ELR (cell line): ENCODE measurements at regions not wholly inside any gene's neighbourhood (a gene's known extent, or its start where the extent isn't known, plus 50 kb on each side); places are given as distances from the start of the nearest gene placed in this dataset.
"Not testable (repeated sequence)": the region's sequence is repeated elsewhere in the genome, so short reads cannot be mapped to it uniquely, and the experiment has no call there.

ENCODE experiments used
- DNase-seq: peaks from one replicate; pipeline ENCODE4 v3.0.0-alpha.2; 2015; ENCODE audit warnings: low read depth

- peak; percentile 68 for DNase-seq
Observed at GRCh38 chr18:2223849-2224248, 347.5 kb downstream of the METTL4 start.

- DNase-seq = no peak
Observed at GRCh38 chr18:2236232-2236631, 335.1 kb downstream of the METTL4 start.

GRCh38 chr18:2237706-2238105, 333.6 kb downstream of the METTL4 start:
- no peak for DNase-seq

GRCh38 chr18:2240311-2240705, 331.0 kb downstream of the METTL4 start:
- peak; percentile 8 for DNase-seq

DNA sequence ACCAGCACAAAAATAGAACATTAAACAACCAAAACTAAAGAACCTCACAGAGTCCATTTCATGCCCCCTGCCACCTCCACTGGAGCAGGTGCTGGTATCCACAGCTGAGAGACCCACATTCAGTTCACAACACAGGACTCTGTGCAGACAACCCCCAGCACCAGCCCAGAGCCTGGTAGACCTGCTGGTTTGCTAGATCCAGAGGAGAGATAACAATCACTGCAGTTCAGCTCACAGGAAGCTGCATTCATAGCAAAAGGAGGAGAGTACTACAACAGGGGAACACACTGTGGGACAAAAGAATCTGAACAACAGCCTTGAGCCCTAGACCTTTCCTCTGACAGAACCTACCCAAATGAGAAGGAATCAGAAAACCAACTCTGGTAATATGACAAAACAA, 326.7 kb downstream of the METTL4 start:
- DNase-seq = no peak

- not testable (repeated sequence) for DNase-seq
Observed at GRCh38 chr18:2247101-2247500, 324.2 kb downstream of the METTL4 start.

DNA sequence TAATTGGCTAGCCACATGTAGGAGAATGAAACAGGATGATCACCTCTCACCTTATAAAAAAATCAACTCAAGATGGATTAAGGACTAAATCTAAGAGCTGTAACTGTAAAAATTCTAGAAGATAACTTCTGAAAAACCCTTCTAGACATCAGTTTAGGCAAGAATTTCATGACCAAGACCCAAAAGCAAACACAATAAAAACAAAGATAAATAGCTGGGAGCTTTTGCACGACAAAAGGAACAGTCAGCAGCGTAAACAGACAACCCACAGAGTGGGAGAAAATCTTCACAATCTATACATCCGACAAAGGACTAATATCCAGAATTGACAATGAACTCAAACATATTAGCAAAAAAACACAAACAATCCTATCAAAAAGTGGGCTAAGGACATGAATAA, 316.3 kb downstream of the METTL4 start:
- no peak for DNase-seq

GRCh38 chr18:2256577-2256976, 314.7 kb downstream of the METTL4 start:
- no peak for DNase-seq

DNA sequence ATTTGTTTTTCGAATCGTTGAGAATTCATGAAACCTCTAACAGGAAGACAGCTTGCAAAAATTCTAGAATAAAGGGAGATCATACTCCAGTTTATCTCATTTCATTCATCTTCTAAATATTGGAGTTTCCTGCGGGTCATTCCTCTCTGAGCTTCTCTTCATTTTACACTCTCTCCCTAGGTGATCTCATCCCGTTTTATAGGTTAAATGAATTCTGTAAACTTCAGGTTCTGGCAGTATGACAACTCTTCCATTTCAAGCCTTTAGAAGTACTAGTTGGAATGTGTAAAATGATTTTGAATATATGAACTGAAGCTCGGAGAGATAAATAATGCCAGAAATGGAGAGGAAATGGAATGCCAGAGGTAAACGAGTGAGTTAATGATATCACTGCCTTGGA, 312.4 kb downstream of the METTL4 start:
- no peak for DNase-seq

- DNase-seq = no peak
Observed at GRCh38 chr18:2263303-2263890, 307.9 kb downstream of the METTL4 start.

DNA sequence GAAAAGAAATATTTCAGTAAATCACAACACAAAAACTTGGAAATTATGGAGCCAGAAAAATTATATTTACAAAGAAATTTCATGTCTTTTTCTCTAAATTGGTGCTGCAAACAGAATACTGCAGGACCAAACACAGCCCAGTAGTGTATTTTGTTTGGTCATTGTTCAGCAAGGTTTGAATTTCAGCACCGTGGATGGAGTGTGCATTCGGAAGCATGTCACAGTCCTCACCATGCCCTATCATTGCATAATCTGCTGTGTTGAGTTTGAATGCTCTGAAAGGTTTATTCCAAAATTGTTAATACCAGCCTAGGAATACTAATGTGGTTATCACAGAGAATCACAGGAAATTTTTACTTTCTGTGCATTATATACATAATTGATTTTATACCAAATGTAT, 296.7 kb downstream of the METTL4 start:
- DNase-seq = no peak

DNA sequence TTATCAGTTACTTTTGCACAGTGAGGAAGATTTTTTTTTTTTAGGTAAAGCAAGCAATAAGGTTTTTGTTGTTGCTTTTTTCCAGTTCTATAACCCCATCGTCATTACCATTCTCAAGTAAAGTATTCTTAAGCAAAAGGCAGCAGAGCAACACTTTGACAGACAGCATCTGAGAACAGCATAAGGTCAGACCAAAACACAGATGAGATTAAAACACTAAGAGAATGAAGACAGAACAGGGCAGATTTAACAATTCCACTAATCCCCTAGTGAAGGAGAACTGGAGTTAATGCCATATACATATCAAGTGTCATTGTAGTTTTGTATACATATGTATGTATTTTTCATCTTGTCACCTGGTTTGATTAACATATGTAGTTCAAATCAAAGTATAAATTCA, 290.2 kb downstream of the METTL4 start:
- DNase-seq = no peak

DNA sequence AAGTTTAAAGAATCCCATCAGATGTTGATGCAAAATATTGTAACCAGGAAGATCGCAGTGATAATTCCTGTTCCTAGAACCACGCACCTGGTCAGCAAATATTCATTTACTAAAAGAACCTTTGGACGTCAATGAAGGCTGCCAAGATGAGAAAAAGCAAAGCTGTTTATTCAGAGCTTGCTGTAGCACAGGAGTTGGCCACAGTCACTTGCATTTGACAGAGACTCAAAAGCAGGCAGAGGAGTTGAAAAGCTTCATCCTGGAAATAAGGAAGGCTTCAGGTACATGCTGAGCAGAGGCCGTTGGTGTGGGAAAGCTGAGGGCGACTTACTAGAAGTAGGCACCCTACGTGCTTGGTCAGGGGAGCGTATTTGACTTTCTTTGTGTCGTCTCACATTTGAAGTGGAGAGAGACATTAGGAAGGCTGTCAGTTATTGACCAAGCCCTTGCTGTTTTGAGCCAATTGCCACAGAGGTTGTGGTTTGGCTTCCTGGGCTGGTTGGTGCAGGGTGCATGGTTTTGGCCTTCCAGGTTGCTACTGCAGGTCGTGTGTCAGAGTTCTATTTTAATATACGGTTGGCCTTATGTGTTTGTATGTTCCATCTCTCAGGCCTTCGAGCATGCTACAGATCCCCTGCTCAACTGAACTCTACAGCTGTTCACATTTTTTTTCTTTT, 289.6 kb downstream of the METTL4 start:
- DNase-seq = no peak

GRCh38 chr18:2293109-2293839, 278.0 kb downstream of the METTL4 start:
- no peak for DNase-seq

DNA sequence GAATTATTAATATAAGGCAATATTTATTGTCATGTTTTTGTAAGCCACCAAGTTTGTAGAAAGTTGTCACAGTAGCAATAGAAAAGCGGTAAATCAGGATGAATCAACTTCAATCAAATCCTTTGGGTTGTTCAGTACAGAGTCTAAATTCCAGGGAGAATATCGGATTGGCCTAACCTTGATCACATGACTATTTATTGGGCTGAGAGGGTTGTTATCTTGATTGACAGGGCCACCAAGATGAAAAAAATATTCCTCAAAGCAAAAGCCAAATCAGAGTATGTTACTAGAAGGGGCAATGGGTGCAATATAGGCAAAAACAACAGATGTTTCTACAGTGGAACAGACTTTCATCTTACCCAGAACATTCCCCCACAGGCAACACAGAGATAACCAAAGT, 270.0 kb downstream of the METTL4 start:
- DNase-seq = no peak

GRCh38 chr18:2302012-2302411, 269.3 kb downstream of the METTL4 start:
- no peak for DNase-seq

DNA sequence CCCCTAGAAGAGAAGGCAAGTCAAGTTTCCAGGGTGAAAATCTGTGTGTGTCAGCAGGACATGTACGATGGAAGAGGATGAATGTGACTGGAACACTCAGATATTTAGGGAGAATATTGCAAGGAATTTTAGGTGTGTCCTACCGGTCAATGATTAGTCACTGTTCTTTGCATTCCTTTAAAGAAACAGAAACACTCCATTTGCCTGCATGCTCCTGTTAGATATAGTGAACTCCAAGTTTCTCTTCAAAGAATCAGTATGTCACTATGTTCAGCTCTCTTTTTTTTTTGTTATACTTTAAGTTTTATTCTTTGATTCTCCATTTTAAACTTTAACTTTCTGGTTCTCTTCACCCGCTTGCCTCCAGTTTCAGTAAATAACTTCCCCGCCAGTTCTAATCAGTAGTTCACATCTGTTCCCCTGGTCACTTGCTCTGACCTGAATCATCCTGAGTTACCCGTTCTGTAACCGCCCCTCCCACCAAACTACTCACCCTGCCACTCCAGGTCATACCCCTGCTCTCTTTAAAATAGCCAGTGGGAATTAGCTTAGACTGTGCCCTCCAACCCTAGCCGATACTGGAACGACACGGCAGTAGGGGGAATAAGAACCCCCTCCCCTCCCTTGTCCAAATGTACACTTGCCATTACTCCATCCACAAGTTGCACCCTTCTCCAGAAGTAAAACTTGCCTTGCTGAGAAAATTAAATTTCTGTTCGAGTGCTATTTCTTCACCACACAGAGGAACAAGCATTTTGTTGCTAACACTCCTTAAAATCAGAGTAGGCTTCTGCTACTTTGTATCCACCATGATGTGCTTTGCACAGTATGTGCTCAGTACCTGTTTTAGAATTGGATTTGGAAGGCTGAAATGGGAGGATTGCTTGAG, 268.4 kb downstream of the METTL4 start:
- DNase-seq = peak; percentile 92

DNA sequence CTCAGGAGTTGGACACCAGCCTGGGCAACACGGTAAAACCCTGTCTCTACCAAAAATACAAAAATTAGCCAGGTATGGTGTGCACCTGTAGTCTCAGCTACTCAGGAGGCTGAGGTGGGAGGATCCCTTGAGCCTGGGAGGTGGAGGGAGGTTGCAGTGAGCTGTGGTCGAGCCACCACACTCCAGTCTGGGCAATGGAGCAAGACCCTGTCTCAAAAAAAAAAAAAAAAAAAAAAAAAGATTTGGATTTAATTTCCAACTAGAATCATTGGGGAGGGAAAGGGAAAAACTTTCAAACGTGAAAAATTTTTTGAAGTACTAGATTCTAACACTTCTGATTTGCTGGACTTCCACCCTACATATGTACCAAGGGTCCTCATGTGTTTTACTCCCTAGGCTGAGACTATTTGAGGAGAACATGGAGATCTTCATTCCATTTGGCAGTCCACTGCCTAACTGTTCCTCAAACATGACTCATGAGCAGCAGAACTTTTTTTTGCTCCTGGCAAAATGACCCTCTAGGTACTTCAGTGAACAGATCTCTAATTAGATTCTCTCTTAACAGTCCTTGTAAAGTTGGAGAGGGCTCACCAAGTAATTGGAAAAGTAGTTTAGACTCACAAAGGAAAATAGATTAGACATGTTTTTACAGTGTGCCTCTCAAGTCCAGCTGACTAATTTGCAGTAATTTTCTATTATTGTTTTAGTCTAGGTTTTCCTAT, 267.6 kb downstream of the METTL4 start:
- peak; percentile 75 for DNase-seq

DNA sequence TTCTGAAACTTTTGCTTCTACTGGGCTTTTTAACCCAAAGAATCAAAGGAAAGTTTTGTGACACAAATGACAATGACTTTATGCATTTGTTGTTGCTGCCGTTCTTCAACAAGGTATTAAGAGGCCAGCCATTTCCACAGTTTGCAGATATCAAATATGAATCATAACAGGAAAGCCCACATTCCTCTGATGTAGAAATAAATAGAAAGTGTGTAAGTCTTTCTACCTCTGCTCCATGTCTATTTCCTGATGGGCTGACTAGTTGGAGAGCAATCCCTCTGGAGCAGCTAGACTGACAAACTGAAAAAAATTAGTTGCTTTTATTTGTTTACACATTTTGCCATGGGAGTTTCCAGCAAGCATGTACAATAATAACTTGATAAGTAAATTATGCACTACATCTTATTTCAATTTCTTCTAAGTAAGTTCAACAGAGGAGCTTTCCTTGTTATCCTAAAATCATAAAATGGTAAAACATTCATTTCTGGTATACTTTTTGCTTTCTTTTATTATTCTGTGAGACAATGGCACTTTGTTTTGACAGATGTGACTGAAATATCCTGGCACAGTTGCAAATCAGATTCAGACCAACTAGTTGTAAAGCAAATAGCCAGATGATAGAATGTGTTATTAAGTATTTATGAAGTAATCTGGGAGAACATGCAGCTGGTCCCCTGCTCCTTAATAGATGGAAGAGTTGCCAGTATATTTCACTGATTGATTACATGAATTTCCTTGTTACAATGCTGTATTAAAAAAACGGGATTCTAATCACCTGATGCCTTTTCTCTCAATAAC, 266.7 kb downstream of the METTL4 start:
- DNase-seq = peak; percentile 82

- no peak for DNase-seq
Observed at GRCh38 chr18:2306606-2307005, 264.7 kb downstream of the METTL4 start.

GRCh38 chr18:2310886-2311285, 260.4 kb downstream of the METTL4 start:
- no peak for DNase-seq
